Activated T-helper 17 cell treated with anti-CD3 and anti-CD28 coated beads, Interleukin-2, amount 50 U/mL, for 72 hours (primary cell): ENCODE measurements at regions not wholly inside any gene's neighbourhood (a gene's known extent, or its start where the extent isn't known, plus 50 kb on each side); places are given as distances from the start of the nearest gene placed in this dataset.

Source experiments
- ATAC-seq: fragments of 150-1000 bp; cut with Tn5 transposase; replicated peaks from 2 replicates; pipeline ENCODE4 v1.10.0; 2021; ENCODE audit warnings: mild to moderate bottlenecking, moderate library complexity
- H3K27ac Mint-ChIP-seq: one replicate; pipeline ENCODE4 v1.8.0; 2022; ENCODE audit warnings: mixed read lengths
- H3K27me3 Mint-ChIP-seq: one replicate; pipeline ENCODE4 v1.8.0; 2022; ENCODE audit warnings: mixed read lengths
- H3K36me3 Mint-ChIP-seq: one replicate; pipeline ENCODE4 v1.8.0; 2022; ENCODE audit warnings: low read depth, mild to moderate bottlenecking, mixed read lengths
- H3K4me1 Mint-ChIP-seq: one replicate; pipeline ENCODE4 v1.8.0; 2022; ENCODE audit warnings: mixed read lengths
- H3K4me3 Mint-ChIP-seq: one replicate; pipeline ENCODE4 v1.8.0; 2022; ENCODE audit warnings: mild to moderate bottlenecking, mixed read lengths
- H3K9me3 Mint-ChIP-seq: one replicate; pipeline ENCODE4 v1.8.0; 2022; ENCODE audit warnings: mixed read lengths

DNA sequence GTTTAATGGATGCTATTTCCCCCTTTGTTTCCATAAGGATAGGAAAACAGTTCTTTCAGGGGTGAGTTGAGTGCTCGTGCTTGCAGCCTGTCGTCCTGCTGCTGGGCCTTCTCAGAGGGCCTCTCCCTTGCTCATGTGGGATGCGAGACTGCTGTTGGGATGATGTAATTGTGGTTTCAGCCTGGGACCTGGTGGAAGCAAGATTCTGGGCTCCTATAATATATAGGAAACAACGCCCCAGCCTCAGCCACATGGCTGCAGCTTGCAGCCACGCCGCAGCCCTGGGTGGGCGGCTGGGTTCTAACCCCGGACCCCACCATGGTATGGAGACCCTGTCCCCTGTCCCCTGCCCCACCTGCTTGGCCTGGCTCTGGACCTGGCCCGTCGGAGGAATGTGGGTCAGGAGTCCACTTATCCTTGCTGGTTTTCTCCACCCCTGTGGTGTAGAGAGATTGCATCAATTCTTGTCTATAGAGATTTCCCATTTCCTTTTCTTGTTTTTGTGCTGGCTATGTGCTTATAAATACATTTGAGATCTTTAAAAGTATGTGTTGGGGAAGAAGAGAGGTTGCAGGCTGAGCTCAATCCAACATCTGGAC, 357.8 kb downstream of the SIPA1L2 start:
- Mint-ChIP-seq H3K27ac (no peak overlapping the region), H3K4me1 (no peaks in the 10 kb centered on the region), H3K27me3 (peaks cover 12% of the 10 kb centered on the region), H3K4me3 (no peak overlapping the region), H3K9me3 (no peaks in the 10 kb centered on the region), H3K36me3 (no peaks in the 10 kb centered on the region)
- no peak for ATAC-seq

GRCh38 chr1:232271299-232271698, 358.6 kb downstream of the SIPA1L2 start:
- Mint-ChIP-seq H3K4me3 (no peak overlapping the region), H3K27me3 (peaks cover 6% of the 10 kb centered on the region), H3K9me3 (no peaks in the 10 kb centered on the region), H3K36me3 (no peaks in the 10 kb centered on the region), H3K4me1 (no peaks in the 10 kb centered on the region), H3K27ac (no peak overlapping the region)
- ATAC-seq: no peak

- Mint-ChIP-seq H3K4me1 (no peaks in the 10 kb centered on the region), H3K9me3 (no peaks in the 10 kb centered on the region), H3K27me3 (peaks cover 3% of the 10 kb centered on the region), H3K36me3 (no peaks in the 10 kb centered on the region), H3K4me3 (no peak overlapping the region), H3K27ac (no peak overlapping the region)
- ATAC-seq: no peak
Measured at GRCh38 chr1:232269988-232270387, 359.9 kb downstream of the SIPA1L2 start.

- peaks cover 10% of the 10 kb centered on the region for H3K27me3 Mint-ChIP-seq
- H3K36me3 Mint-ChIP-seq: no peaks in the 10 kb centered on the region
- no peaks in the 10 kb centered on the region for H3K4me1 Mint-ChIP-seq
- H3K9me3 Mint-ChIP-seq: no peaks in the 10 kb centered on the region
- no peak overlapping the region for H3K27ac Mint-ChIP-seq
- ATAC-seq: no peak
- H3K4me3 Mint-ChIP-seq: no peak overlapping the region
Measured at GRCh38 chr1:232267837-232268598, 361.9 kb downstream of the SIPA1L2 start.

DNA sequence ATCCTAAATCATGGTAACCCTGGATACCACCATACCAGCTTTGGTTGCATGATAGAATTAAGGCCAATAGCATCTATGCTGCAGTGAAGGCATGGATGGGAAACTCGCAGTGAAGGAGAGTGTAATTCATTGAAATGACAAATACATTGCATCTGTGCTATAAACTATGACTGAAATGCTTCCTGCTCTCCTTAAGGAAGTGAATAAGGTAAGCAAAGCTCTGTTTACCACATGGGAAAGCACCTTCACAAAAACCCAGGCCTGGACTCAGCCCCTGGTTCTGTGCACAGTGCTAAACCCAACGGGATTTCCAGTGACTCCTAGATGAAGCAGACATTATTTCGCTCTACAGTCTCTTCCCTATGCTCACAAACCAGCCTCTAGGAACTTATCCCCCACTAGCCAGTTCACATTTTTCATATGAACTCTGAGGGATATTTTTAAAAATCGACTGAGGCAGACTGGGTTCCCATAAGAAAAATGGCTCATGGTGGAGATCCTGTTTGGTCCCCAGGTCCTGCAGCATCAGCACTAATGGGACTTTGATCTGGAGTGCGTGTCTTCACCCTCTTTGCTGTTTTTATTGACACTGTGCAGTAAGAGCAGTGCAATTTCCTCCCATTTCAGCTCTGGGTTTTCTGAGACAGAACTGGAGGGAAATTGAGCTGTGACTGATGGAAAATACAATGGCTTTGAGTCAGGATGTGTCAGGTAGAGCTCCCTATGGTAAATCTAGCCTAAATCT, 362.7 kb downstream of the SIPA1L2 start:
- ATAC-seq: no peak
- H3K27me3 Mint-ChIP-seq: peaks cover 7% of the 10 kb centered on the region
- H3K27ac Mint-ChIP-seq: no peak overlapping the region
- no peaks in the 10 kb centered on the region for H3K4me1 Mint-ChIP-seq
- H3K4me3 Mint-ChIP-seq: no peak overlapping the region
- no peaks in the 10 kb centered on the region for H3K9me3 Mint-ChIP-seq
- H3K36me3 Mint-ChIP-seq: no peaks in the 10 kb centered on the region

- Mint-ChIP-seq H3K36me3 (no peaks in the 10 kb centered on the region), H3K9me3 (no peaks in the 10 kb centered on the region), H3K4me1 (no peaks in the 10 kb centered on the region), H3K4me3 (no peak overlapping the region), H3K27me3 (peaks cover 9% of the 10 kb centered on the region), H3K27ac (no peak overlapping the region)
- ATAC-seq: no peak
Measured at GRCh38 chr1:232263452-232263851, 366.5 kb downstream of the SIPA1L2 start.

- H3K36me3 Mint-ChIP-seq: no peaks in the 10 kb centered on the region
- no peaks in the 10 kb centered on the region for H3K4me1 Mint-ChIP-seq
- H3K27ac Mint-ChIP-seq: no peak overlapping the region
- no peak for ATAC-seq
- H3K27me3 Mint-ChIP-seq: peaks cover 13% of the 10 kb centered on the region
- no peaks in the 10 kb centered on the region for H3K9me3 Mint-ChIP-seq
- no peak overlapping the region for H3K4me3 Mint-ChIP-seq
Measured at GRCh38 chr1:232262991-232263390, 366.9 kb downstream of the SIPA1L2 start.

- H3K36me3 Mint-ChIP-seq: no peaks in the 10 kb centered on the region
- H3K4me1 Mint-ChIP-seq: no peaks in the 10 kb centered on the region
- no peak for ATAC-seq
- no peaks in the 10 kb centered on the region for H3K9me3 Mint-ChIP-seq
- H3K27ac Mint-ChIP-seq: no peak overlapping the region
- H3K27me3 Mint-ChIP-seq: peaks cover 13% of the 10 kb centered on the region
- H3K4me3 Mint-ChIP-seq: no peak overlapping the region
Measured at GRCh38 chr1:232260861-232261260, 369.1 kb downstream of the SIPA1L2 start.

DNA sequence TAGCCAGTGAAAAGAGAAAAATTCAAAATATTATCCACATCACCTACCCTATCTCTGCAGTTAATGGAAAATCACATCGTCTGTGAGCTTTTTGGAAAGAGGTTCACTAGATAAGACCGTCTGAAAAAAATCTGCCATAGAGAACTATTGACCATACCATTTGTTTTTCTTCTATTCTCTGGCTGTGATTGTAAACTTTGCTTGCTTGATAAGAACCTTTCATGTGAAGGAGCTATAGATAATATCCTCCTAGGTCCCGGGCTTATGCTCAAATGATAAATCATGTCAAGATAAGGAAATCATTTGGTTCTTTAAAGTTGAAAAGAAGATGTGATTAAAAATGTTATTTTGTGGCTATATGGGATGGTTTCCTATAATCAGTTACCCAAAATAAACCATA, 369.9 kb downstream of the SIPA1L2 start:
- H3K27ac Mint-ChIP-seq: no peak overlapping the region
- H3K4me1 Mint-ChIP-seq: no peaks in the 10 kb centered on the region
- no peaks in the 10 kb centered on the region for H3K9me3 Mint-ChIP-seq
- H3K27me3 Mint-ChIP-seq: peaks cover 13% of the 10 kb centered on the region
- no peak overlapping the region for H3K4me3 Mint-ChIP-seq
- no peak for ATAC-seq
- no peaks in the 10 kb centered on the region for H3K36me3 Mint-ChIP-seq

GRCh38 chr1:232259333-232259732, 370.6 kb downstream of the SIPA1L2 start:
- H3K9me3 Mint-ChIP-seq: no peaks in the 10 kb centered on the region
- H3K27me3 Mint-ChIP-seq: peaks cover 9% of the 10 kb centered on the region
- H3K4me3 Mint-ChIP-seq: no peak overlapping the region
- no peak for ATAC-seq
- no peaks in the 10 kb centered on the region for H3K36me3 Mint-ChIP-seq
- H3K27ac Mint-ChIP-seq: no peak overlapping the region
- H3K4me1 Mint-ChIP-seq: no peaks in the 10 kb centered on the region

- Mint-ChIP-seq H3K27ac (no peak overlapping the region), H3K36me3 (no peaks in the 10 kb centered on the region), H3K4me1 (peaks cover 6% of the 10 kb centered on the region), H3K4me3 (no peak overlapping the region), H3K9me3 (no peaks in the 10 kb centered on the region), H3K27me3 (peaks cover 23% of the 10 kb centered on the region)
- no peak for ATAC-seq
Measured at GRCh38 chr1:232252546-232253118, 377.3 kb downstream of the SIPA1L2 start.

- H3K36me3 Mint-ChIP-seq: no peaks in the 10 kb centered on the region
- no peaks in the 10 kb centered on the region for H3K9me3 Mint-ChIP-seq
- H3K4me3 Mint-ChIP-seq: no peak overlapping the region
- H3K27ac Mint-ChIP-seq: no peak overlapping the region
- peaks cover 6% of the 10 kb centered on the region for H3K4me1 Mint-ChIP-seq
- ATAC-seq: no peak
- H3K27me3 Mint-ChIP-seq: peaks cover 26% of the 10 kb centered on the region
Measured at GRCh38 chr1:232250838-232251237, 379.1 kb downstream of the SIPA1L2 start.

DNA sequence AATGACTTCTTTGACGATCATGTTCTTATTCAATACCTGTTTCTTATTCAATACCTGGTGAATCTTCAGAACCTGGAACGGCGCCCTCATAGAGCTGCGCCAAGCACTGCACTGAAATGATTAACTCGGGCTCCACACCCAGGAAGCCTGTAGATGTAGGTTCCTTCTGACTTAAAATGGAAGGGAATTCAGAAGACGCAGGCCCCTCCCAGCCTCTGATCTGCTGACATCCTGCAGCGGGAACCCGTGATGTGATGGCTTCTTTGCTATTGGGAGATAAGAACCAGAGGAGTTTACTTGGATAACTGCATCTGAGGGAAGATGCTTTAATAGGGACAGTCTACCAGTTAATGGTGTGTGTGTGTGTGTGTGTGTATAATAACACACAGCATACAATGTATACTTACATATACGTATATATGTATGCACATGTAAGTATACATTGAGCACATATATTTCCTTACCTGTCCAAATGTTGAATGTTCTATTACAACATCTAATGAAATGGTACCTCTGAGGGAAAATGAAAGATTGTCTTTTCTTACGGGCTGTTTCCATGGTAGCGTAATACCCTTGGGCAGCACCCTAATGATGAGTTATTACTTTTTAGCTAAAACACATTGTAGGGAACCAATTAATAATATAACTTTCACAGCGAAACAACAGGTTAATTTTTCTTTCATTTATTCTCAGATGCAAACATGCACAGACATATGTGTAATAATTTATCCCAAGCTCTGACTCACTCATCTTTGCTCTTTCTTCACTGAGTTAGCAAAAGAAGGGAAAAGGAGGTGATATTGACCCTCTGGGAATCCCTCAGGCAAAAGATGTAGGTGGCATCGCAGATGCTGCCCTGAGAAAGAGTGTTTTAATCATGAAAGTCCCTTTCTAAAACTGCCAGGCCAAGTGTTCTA, 379.8 kb downstream of the SIPA1L2 start:
- peaks cover 6% of the 10 kb centered on the region for H3K4me1 Mint-ChIP-seq
- no peak overlapping the region for H3K27ac Mint-ChIP-seq
- H3K27me3 Mint-ChIP-seq: peaks cover 26% of the 10 kb centered on the region
- ATAC-seq: no peak
- no peak overlapping the region for H3K4me3 Mint-ChIP-seq
- H3K9me3 Mint-ChIP-seq: no peaks in the 10 kb centered on the region
- no peaks in the 10 kb centered on the region for H3K36me3 Mint-ChIP-seq

DNA sequence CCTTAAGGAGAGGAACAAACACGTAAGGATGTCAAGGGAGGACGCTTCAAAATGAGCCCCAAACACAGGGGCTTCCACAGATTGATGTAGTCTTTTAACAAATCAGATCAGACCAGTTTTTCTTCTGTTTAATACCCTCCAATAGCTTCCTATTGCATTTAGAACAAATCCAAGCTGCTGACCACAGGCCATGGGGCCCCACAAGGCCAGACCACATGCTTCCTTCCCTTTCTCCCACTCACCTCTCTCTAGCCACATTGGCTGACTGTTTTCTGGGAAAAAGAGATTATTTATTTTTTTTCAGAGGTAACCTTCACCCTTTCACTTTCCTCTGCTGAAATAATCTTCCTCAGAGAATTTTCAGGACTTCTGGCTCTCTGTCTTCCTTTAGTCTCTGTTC, 380.6 kb downstream of the SIPA1L2 start:
- ATAC-seq: no peak
- Mint-ChIP-seq H3K27me3 (peaks cover 26% of the 10 kb centered on the region), H3K36me3 (no peaks in the 10 kb centered on the region), H3K4me3 (no peak overlapping the region), H3K9me3 (no peaks in the 10 kb centered on the region), H3K4me1 (peaks cover 6% of the 10 kb centered on the region), H3K27ac (no peak overlapping the region)
